Aorta (tissue), 5 donors: ENCODE measurements at regions not wholly inside any gene's neighbourhood (a gene's known extent, or its start where the extent isn't known, plus 50 kb on each side); places are given as distances from the start of the nearest gene placed in this dataset.
A peak's percentile ranks its signal among the peaks of the same experiment; 100 is the strongest.

ENCODE experiments used
- ATAC-seq: fragments of 200-7000 bp; cut with Tn5 transposase; one replicate; pipeline ENCODE4 v1.9.1; 2022; ENCODE audit warnings: moderate library complexity; ENCODE audit not compliant: low FRiP score
- DNase-seq, 2 donors: peaks; one replicate each; pipeline ENCODE4 v3.0.0-alpha.2; 2020
- H3K27ac ChIP-seq, 2 donors: one replicate each; pipeline ENCODE4 v1.5.1; 2013; ENCODE audit warnings: low read length in 2 of 2, mild to moderate bottlenecking in 2 of 2, moderate library complexity in 2 of 2, control low read depth in 1 of 2, inconsistent platforms in 1 of 2, low read depth in 1 of 2
- H3K27me3 ChIP-seq, 2 donors: one replicate each; pipeline ENCODE4 v1.6.1; 2013; ENCODE audit warnings: control low read depth in 1 of 2, low read length in 1 of 2, mild to moderate bottlenecking in 1 of 2, moderate library complexity in 1 of 2; ENCODE audit not compliant: insufficient read depth in 2 of 2, control insufficient read depth in 1 of 2
- H3K36me3 ChIP-seq, 2 donors: one replicate each; pipeline ENCODE4 v1.6.1; 2013; ENCODE audit warnings: control low read depth in 1 of 2, low read length in 1 of 2, mild to moderate bottlenecking in 1 of 2; ENCODE audit not compliant: insufficient read depth in 2 of 2, control insufficient read depth in 1 of 2
- H3K4me1 ChIP-seq, 2 donors: one replicate each; pipeline ENCODE4 v1.6.1; 2013; ENCODE audit warnings: low read length in 2 of 2, control low read depth in 1 of 2, mild to moderate bottlenecking in 1 of 2, moderate library complexity in 1 of 2; ENCODE audit not compliant: insufficient read depth in 2 of 2, control insufficient read depth in 1 of 2
- H3K4me3 ChIP-seq, 2 donors: one replicate each; pipeline ENCODE4 v1.5.1; 2013; ENCODE audit warnings: low read length in 2 of 2, control low read depth in 1 of 2, mild to moderate bottlenecking in 1 of 2
- H3K9me3 ChIP-seq: one replicate; pipeline ENCODE4 v1.6.1; 2013; ENCODE audit warnings: mild to moderate bottlenecking, low read length; ENCODE audit not compliant: control insufficient read depth
- WGBS, 2 donors: extraction: QIAGEN DNeasy Blood & Tissue Kit; methylation state at CpG; one replicate each; pipeline ENCODE4 v1.1.7; 2013; 5-methylcytosine and 5-hydroxymethylcytosine counted together
- intact Hi-C, 2 donors: fragments of 100-400 bp; cut with DNase I; formaldehyde crosslinking; loops; one replicate each; pipeline versions ENCODE4 v1.14.2 to v1.15.0; 2022
- donor health status: healthy with polysubstance abuse.
- donor health status: Bipolar disorder and iron deficiency.
- donor health status: DM: no; HTN: no; CAD: no.
- donor health status: DM: no; HTN: no; CAD: no.
- donor health status: DM: yes; HTN: yes; CAD: no.

DNA sequence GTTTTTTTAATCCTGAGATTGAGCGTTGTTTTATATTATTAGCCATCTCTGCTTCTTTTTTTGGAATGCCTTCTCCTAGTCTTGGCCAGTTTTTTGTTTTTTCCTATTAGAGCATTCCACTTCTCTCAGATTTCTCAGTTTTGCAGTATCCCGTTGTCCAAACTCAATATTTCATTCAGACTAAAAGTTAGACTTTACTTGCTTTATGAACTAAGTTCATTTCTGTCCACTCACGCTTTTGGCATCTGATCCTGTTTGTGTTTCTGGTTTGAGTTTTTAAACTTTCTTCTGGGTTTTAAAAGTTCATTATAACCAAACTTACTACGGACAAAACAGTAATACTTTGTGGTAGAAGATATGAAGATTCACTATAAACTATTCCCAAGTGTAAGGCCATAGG is 288.3 kb upstream of the MPDZ start:
- peak overlapping the region in 1 of 2 donors; percentile 36 for H3K4me3 ChIP-seq
- peak overlapping the region in 1 of 2 donors; percentile 93 for H3K27ac ChIP-seq
- peaks cover 3 to 5% of the 10 kb centered on the region in 2 donors for H3K4me1 ChIP-seq
- WGBS, 2 donors, result 2 to 5% methylated on average over 4 of the region's 4 CpGs
- H3K9me3 ChIP-seq, result no peaks in the 10 kb centered on the region
- intact Hi-C loops, result loop anchor here in 1 of 2 donors (10.0 kb wide), 2 partner anchors 83 to 787 kb away; no protein-coding TSS in a partner anchor
- DNase-seq (no peak), ATAC-seq (no peak)
- no peaks in the 10 kb centered on the region for H3K36me3 ChIP-seq
- no peaks in the 10 kb centered on the region for H3K27me3 ChIP-seq

- Histone ChIP-seq H3K4me1 (no peaks in the 10 kb centered on the region), H3K36me3 (no peaks in the 10 kb centered on the region), H3K9me3 (no peaks in the 10 kb centered on the region), H3K27me3 (no peaks in the 10 kb centered on the region), H3K27ac (no peak overlapping the region), H3K4me3 (no peak overlapping the region)
- DNase-seq (no peak), ATAC-seq (no peak)
- 21 to 42% methylated on average over 2 of the region's 2 CpGs for WGBS, 2 donors
- intact Hi-C loops, result no loop called here
These were observed 278.3 kb upstream of the MPDZ start for GRCh38 chr9:13557746-13558145.

DNA sequence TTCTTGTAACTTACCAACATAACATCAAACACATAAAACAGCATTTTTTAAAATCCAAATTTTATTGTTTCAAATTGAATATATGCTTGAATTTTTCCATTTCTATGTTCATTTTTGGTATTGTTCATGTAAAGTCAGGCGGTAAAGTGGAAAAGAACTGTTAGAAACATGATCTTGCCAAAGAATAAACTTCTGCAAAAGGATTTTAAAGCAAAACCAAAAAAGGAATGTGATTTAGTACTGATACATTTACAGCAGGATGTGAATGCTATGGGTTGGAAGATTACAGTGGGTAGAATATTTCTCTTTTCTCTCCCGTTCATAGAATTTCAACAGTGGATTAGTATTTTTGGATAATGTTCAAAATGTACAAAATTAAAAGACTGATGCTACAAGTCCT is 277.2 kb upstream of the MPDZ start:
- Histone ChIP-seq H3K27ac (no peak overlapping the region), H3K9me3 (no peaks in the 10 kb centered on the region), H3K36me3 (no peaks in the 10 kb centered on the region), H3K4me1 (no peaks in the 10 kb centered on the region), H3K27me3 (no peaks in the 10 kb centered on the region), H3K4me3 (no peak overlapping the region)
- DNase-seq (no peak), ATAC-seq (no peak)
- intact Hi-C loops, result no loop called here
- 59 to 72% methylated on average over 2 of the region's 2 CpGs for WGBS, 2 donors

- WGBS, 2 donors, result 88 to 89% methylated on average over 5 of the region's 5 CpGs
- no peak for DNase-seq
- Histone ChIP-seq H3K4me3 (no peak overlapping the region), H3K36me3 (no peaks in the 10 kb centered on the region), H3K9me3 (no peaks in the 10 kb centered on the region), H3K27ac (no peak overlapping the region), H3K27me3 (no peaks in the 10 kb centered on the region), H3K4me1 (no peaks in the 10 kb centered on the region)
- intact Hi-C loops, result no loop called here
- ATAC-seq, result no peak
These were observed 276.6 kb upstream of the MPDZ start for GRCh38 chr9:13555989-13556500.

DNA sequence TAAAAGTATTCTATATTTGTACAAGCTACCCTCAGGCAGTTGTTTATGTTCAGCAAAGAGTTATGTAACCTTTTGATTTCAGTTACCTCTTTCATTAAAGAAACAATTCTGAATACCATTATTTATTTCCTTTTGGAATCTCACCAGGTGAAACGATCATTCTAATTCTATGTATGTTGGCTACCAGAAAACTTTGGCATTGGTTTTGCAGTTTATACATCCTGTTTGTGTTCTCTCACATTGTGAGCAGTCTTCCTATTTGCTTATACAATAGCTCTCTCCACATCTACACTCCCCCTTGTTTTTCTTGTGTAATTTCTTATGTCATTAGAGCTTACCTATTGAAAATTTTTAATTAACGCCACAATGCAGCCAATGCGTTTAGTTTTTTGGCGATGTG is 276.0 kb upstream of the MPDZ start:
- H3K27ac ChIP-seq, result no peak overlapping the region
- DNase-seq (no peak), ATAC-seq (no peak)
- no peaks in the 10 kb centered on the region for H3K4me1 ChIP-seq
- no peaks in the 10 kb centered on the region for H3K36me3 ChIP-seq
- H3K4me3 ChIP-seq, result no peak overlapping the region
- intact Hi-C loops, result no loop called here
- WGBS, 2 donors, result 91 to 93% methylated on average over 4 of the region's 4 CpGs
- H3K27me3 ChIP-seq, result no peaks in the 10 kb centered on the region
- H3K9me3 ChIP-seq, result no peaks in the 10 kb centered on the region

DNA sequence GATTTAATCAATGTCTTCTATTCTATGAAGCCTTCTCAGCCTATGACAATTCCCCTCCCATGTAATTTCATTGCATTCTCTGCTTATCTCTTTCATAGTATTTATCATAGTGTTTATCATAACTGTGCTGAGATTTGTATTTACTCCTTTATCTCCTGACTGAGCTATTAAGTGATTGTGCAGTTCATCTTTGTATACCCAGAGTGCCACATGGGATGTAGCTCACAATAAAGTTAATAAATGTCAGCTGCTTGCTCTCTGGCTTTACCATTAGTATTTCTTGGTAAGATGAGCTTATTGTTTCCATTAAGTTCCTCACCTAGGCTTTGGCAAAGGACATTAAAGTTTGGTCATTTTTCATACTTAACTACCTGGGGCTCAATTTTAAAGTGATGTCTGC is 275.1 kb upstream of the MPDZ start:
- H3K36me3 ChIP-seq, result no peaks in the 10 kb centered on the region
- DNase-seq, result no peak
- H3K4me3 ChIP-seq, result no peak overlapping the region
- no peaks in the 10 kb centered on the region for H3K4me1 ChIP-seq
- intact Hi-C loops, result no loop called here
- no peaks in the 10 kb centered on the region for H3K27me3 ChIP-seq
- ATAC-seq, result no peak
- no peaks in the 10 kb centered on the region for H3K9me3 ChIP-seq
- no peak overlapping the region for H3K27ac ChIP-seq

- Histone ChIP-seq H3K36me3 (no peaks in the 10 kb centered on the region), H3K9me3 (no peaks in the 10 kb centered on the region), H3K4me3 (no peak overlapping the region), H3K4me1 (no peaks in the 10 kb centered on the region), H3K27me3 (no peaks in the 10 kb centered on the region), H3K27ac (no peak overlapping the region)
- intact Hi-C loops, result no loop called here
- 53 to 56% methylated on average over 5 of the region's 5 CpGs for WGBS, 2 donors
- DNase-seq (no peak), ATAC-seq (no peak)
These were observed 273.2 kb upstream of the MPDZ start for GRCh38 chr9:13552606-13553215.

DNA sequence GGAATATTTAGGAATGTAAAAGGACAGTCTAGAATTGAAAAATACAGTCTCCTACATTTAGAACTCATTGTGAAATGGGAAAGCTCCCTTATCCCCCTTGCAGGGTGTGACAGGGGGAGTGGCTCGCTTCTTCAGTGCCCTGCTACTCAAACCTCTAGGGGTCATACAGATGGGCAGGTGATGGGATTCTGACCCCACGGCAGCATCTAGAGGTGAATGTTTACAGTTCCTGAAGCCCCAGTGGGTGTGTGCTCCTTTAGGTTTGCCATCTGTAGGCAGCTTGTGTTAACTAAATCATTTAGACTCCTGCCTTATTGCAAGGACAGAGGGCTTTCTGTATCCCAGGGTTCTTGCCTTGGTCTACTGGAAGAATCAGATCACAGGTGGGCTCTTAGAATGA is 271.0 kb upstream of the MPDZ start:
- intact Hi-C loops, result no loop called here
- H3K4me3 ChIP-seq, result no peak overlapping the region
- WGBS, 2 donors, result 84 to 88% methylated on average over 2 of the region's 2 CpGs
- H3K27ac ChIP-seq, result no peak overlapping the region
- H3K4me1 ChIP-seq, result no peaks in the 10 kb centered on the region
- H3K9me3 ChIP-seq, result no peaks in the 10 kb centered on the region
- no peaks in the 10 kb centered on the region for H3K27me3 ChIP-seq
- DNase-seq, result no peak
- no peak for ATAC-seq
- H3K36me3 ChIP-seq, result no peaks in the 10 kb centered on the region

DNA sequence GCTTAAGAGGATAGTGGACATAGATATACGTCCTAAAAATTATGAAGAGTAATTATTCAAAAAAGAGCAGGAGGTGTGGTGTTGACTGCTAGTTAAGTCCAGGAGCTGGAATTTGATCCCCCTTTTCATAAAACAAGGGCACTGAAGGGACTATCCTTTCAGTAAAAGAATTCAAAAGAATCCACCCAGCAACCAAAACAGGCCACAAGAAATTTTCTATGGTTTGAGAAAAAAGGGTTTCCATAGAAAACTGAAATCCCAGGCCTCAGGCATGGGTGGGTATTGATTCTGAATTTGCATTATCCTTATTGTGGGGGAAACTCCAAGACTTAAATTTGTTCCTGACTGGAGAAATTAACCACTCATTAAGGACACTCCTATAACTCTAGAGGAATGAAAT is 269.0 kb upstream of the MPDZ start:
- intact Hi-C loops, result no loop called here
- no peak for ATAC-seq
- Histone ChIP-seq H3K4me1 (no peaks in the 10 kb centered on the region), H3K9me3 (no peaks in the 10 kb centered on the region), H3K27me3 (no peaks in the 10 kb centered on the region), H3K36me3 (no peaks in the 10 kb centered on the region), H3K4me3 (no peak overlapping the region), H3K27ac (no peak overlapping the region)
- 90 to 97% methylated on average over 1 of the region's 1 CpG for WGBS, 2 donors
- DNase-seq, result no peak
